ENCODE measurements at regions not wholly inside any gene's neighbourhood (a gene's known extent, or its start where the extent isn't known, plus 50 kb on each side); places are given as distances from the start of the nearest gene placed in this dataset.

- no peak for TF ChIP-seq POLR2A (IDR thresholded peaks at IDR 0.05)
- TF ChIP-seq, protein P1, sequence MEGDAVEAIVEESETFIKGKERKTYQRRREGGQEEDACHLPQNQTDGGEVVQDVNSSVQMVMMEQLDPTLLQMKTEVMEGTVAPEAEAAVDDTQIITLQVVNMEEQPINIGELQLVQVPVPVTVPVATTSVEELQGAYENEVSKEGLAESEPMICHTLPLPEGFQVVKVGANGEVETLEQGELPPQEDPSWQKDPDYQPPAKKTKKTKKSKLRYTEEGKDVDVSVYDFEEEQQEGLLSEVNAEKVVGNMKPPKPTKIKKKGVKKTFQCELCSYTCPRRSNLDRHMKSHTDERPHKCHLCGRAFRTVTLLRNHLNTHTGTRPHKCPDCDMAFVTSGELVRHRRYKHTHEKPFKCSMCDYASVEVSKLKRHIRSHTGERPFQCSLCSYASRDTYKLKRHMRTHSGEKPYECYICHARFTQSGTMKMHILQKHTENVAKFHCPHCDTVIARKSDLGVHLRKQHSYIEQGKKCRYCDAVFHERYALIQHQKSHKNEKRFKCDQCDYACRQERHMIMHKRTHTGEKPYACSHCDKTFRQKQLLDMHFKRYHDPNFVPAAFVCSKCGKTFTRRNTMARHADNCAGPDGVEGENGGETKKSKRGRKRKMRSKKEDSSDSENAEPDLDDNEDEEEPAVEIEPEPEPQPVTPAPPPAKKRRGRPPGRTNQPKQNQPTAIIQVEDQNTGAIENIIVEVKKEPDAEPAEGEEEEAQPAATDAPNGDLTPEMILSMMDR (IDR thresholded peaks at IDR 0.05) = no peak
Observed at GRCh38 chr10:4512196-4512595, 313.8 kb upstream of the AKR1E2 start.
